Uterus (tissue), 3 donors: ENCODE measurements at regions not wholly inside any gene's neighbourhood (a gene's known extent, or its start where the extent isn't known, plus 50 kb on each side); places are given as distances from the start of the nearest gene placed in this dataset.

Experiments used
- DNase-seq, 2 donors: peaks; one replicate each; pipeline ENCODE4 v3.0.0-alpha.2; 2019 to 2020
- H3K27ac ChIP-seq, 2 donors: fragments of 200-600 bp; sonication (generic); 1 replicate in 1 of 2; 2 replicates in 1 of 2; pipeline ENCODE4 v1.5.1; 2016 to 2018
- H3K27me3 ChIP-seq, 2 donors: fragments of 200-600 bp; sonication (generic); one replicate each; pipeline ENCODE4 v1.5.1; 2018 to 2019; ENCODE audit warnings: control low read depth in 1 of 2
- H3K36me3 ChIP-seq, 2 donors: fragments of 200-600 bp; sonication (generic); one replicate each; pipeline ENCODE4 v1.5.1; 2019; ENCODE audit warnings: control low read depth in 1 of 2
- H3K4me1 ChIP-seq, 2 donors: fragments of 200-600 bp; sonication (generic); one replicate each; pipeline ENCODE4 v1.5.1; 2018 to 2019; ENCODE audit warnings: control low read depth in 1 of 2
- H3K4me3 ChIP-seq, 2 donors: fragments of 200-600 bp; sonication (generic); 1 replicate in 1 of 2; 2 replicates in 1 of 2; pipeline ENCODE4 v1.5.1; 2018 to 2019; ENCODE audit warnings: mild to moderate bottlenecking in 1 of 2
- H3K9me3 ChIP-seq, 2 donors: fragments of 200-600 bp; sonication (generic); one replicate each; pipeline ENCODE4 v1.5.1; 2019; ENCODE audit warnings: control low read depth in 1 of 2
- CTCF ChIP-seq, 4 experiments: fragments of 200-600 bp in 2 of 4; fragments of 450-650 bp in 2 of 4; sonication (generic) in 2 of 4; IDR thresholded peaks; one replicate each; pipeline ENCODE4 v1.5.1; 2016 to 2019; ENCODE audit warnings: antibody characterized with exemption in 4 of 4, mild to moderate bottlenecking in 2 of 4, moderate library complexity in 1 of 4
- POLR2A ChIP-seq, 2 donors: fragments of 450-650 bp; IDR thresholded peaks; one replicate each; pipeline ENCODE4 v1.6.1; 2016; ENCODE audit warnings: antibody characterized with exemption in 2 of 2, mild to moderate bottlenecking in 1 of 2, moderate library complexity in 1 of 2
- intact Hi-C: fragments of 100-400 bp; cut with DNase I; formaldehyde crosslinking; loops from one replicate; pipeline ENCODE4 v1.15.1; 2023; ENCODE audit warnings: low total_unique reads
- donor health status: DM: yes; HTN: yes; CAD: no.

- H3K27ac ChIP-seq, result no peak overlapping the region
- DNase-seq, result no peak
- H3K27me3 ChIP-seq, result no peaks in the 10 kb centered on the region
- H3K36me3 ChIP-seq, result no peaks in the 10 kb centered on the region
- H3K4me1 ChIP-seq, result no peaks in the 10 kb centered on the region
- no peak overlapping the region for H3K4me3 ChIP-seq
- intact Hi-C loops, result no loop called here
- no peak for TF ChIP-seq CTCF (IDR thresholded peaks at IDR 0.05)
- TF ChIP-seq POLR2A (IDR thresholded peaks at IDR 0.05), result no peak
- H3K9me3 ChIP-seq, result no peaks in the 10 kb centered on the region
Observed at GRCh38 chr14:28952666-28953065, 186.1 kb downstream of the FOXG1 start.

- intact Hi-C loops, result no loop called here
- Histone ChIP-seq H3K36me3 (no peaks in the 10 kb centered on the region), H3K27me3 (no peaks in the 10 kb centered on the region), H3K9me3 (no peaks in the 10 kb centered on the region), H3K4me3 (no peak overlapping the region), H3K4me1 (no peaks in the 10 kb centered on the region), H3K27ac (no peak overlapping the region)
- DNase-seq, result no peak
- no peak for TF ChIP-seq POLR2A (IDR thresholded peaks at IDR 0.05)
Observed at GRCh38 chr14:28953973-28954372, 187.4 kb downstream of the FOXG1 start.

GRCh38 chr14:28966416-28967233 is 200.0 kb downstream of the FOXG1 start:
- Histone ChIP-seq H3K4me1 (no peaks in the 10 kb centered on the region), H3K9me3 (no peaks in the 10 kb centered on the region), H3K27me3 (no peaks in the 10 kb centered on the region), H3K27ac (no peak overlapping the region), H3K4me3 (no peak overlapping the region), H3K36me3 (no peaks in the 10 kb centered on the region)
- no peak for TF ChIP-seq POLR2A (IDR thresholded peaks at IDR 0.05)
- no peak for DNase-seq
- intact Hi-C loops, result no loop called here

- DNase-seq, result no peak
- H3K9me3 ChIP-seq, result no peaks in the 10 kb centered on the region
- H3K27ac ChIP-seq, result no peak overlapping the region
- no peaks in the 10 kb centered on the region for H3K36me3 ChIP-seq
- H3K4me1 ChIP-seq, result no peaks in the 10 kb centered on the region
- intact Hi-C loops, result no loop called here
- H3K4me3 ChIP-seq, result no peak overlapping the region
- H3K27me3 ChIP-seq, result no peaks in the 10 kb centered on the region
- no peak for TF ChIP-seq POLR2A (IDR thresholded peaks at IDR 0.05)
- no peak for TF ChIP-seq CTCF (IDR thresholded peaks at IDR 0.05)
Observed at GRCh38 chr14:28975084-28975483, 208.5 kb downstream of the FOXG1 start.

GRCh38 chr14:28982228-28982627 is 215.6 kb downstream of the FOXG1 start:
- DNase-seq, result no peak
- Histone ChIP-seq H3K9me3 (no peaks in the 10 kb centered on the region), H3K4me1 (no peaks in the 10 kb centered on the region), H3K36me3 (no peaks in the 10 kb centered on the region), H3K4me3 (no peak overlapping the region), H3K27me3 (no peaks in the 10 kb centered on the region), H3K27ac (no peak overlapping the region)
- no peak for TF ChIP-seq CTCF (IDR thresholded peaks at IDR 0.05)
- no peak for TF ChIP-seq POLR2A (IDR thresholded peaks at IDR 0.05)
- intact Hi-C loops, result no loop called here

GRCh38 chr14:28983279-28983678 is 216.7 kb downstream of the FOXG1 start:
- TF ChIP-seq CTCF (IDR thresholded peaks at IDR 0.05) (no peak), POLR2A (IDR thresholded peaks at IDR 0.05) (no peak)
- intact Hi-C loops, result no loop called here
- Histone ChIP-seq H3K4me1 (no peaks in the 10 kb centered on the region), H3K27ac (no peak overlapping the region), H3K27me3 (no peaks in the 10 kb centered on the region), H3K36me3 (no peaks in the 10 kb centered on the region), H3K9me3 (no peaks in the 10 kb centered on the region), H3K4me3 (no peak overlapping the region)
- DNase-seq, result no peak
